NCI-H345 treated with DMSO at 0.1 percent for 48 hours (cell line): ENCODE measurements at regions not wholly inside any gene's neighbourhood (a gene's known extent, or its start where the extent isn't known, plus 50 kb on each side); places are given as distances from the start of the nearest gene placed in this dataset.
"Not testable (repeated sequence)": the region's sequence is repeated elsewhere in the genome, so short reads cannot be mapped to it uniquely, and the experiment has no call there.

Experiments used
- DNase-seq: peaks from one replicate; lab custom pipeline; 2025; ENCODE audit not compliant: unreplicated experiment; lab: John Stamatoyannopoulos, UW

DNA sequence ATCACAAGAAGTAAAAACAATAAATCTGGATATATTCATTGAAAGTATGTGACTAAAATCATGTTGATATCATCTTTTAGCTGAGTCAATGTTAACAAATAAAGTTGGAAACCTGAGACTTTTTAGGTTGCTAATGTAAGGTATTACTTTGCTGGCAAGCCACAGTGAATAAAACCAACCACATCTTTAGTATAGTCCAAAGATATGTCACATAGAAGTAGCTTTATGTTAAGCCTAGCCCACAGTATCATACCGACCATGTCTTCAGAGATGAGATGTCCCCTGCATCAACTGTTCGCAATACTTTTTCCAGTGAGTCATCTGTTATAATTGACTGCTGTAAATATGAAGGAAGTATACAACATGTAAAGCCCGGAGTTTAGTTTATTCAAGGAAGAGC lies 107.6 kb upstream of the MCHR2 start:
- no peak for DNase-seq

DNA sequence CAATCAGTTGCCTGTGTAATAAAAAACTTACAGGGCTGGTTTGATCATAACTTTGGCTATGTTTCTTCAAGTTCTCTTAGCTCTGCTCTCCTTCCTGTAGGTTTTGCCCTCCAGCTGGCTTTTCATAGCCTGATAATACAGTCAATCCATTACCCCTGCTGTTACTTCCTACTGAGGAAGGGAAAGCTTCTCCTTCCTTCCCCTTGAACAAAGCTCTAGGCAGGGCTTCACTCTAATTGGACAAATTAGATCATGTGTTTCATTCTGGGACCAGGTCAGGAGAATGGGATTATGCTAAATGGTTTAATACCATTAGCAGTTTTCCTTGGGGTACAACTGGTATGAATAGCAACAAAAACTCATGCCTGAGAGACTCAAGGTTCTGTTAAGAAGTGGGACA lies 106.8 kb upstream of the MCHR2 start:
- DNase-seq = no peak

DNA sequence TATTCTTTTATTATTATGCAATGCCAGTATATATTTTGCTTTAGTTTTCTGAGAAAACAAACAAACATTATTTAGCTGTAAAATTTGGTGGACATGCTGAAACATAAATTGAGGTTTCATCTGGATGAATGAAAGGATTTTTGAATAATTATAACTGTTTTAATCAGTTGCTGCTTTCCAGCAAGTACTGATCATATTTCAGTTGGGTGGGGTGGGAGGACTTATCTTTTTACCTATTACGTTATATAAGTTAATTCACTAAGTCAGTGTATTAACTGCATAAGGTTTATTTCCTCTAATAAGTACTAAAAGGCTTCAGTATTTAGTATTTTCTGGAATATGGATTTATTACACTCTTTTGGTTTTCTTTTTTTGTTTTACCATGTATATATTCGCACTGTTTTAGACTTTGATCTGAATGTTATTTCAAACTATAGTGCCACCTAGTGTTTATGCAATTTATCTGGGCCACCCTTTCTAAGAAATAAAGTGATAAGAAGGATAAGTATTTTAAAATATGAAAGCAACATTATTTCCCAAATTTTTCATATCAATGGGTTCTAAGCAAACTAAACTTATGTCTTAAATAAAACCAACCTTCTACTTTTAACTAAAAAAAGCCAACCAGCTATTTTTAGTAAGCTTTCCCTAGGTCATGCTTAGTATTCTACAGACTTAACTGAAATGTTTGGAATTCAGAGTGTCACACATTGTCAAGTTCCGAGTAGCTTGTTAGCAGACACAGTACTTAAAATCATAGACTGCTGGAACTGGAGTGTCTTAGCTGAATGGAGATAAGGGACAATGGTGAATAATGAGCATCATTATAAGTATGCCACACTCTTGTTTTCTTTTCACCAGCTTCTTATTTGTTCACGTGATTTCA lies 105.4 kb upstream of the MCHR2 start:
- peak; percentile 15 for DNase-seq

DNA sequence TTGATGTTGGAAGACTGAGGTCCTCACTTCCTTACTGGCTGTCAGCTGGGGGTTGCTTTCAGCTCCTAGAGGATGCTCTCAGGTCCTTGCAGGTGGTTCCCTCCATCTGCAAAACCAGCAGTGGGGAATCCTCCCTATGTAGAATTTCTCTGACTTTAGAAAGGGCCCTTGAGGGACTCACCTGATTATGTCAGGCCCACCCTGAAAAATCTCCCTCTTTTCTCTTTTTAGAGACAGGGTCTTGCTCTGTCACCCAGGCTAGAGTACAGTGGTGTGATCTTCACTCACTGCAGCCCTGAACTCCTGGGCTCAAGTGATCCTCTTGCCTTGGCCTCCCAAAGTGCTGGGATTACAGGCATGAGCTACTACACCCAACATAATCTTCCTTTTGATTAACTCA lies 102.9 kb upstream of the MCHR2 start:
- no peak for DNase-seq

DNA sequence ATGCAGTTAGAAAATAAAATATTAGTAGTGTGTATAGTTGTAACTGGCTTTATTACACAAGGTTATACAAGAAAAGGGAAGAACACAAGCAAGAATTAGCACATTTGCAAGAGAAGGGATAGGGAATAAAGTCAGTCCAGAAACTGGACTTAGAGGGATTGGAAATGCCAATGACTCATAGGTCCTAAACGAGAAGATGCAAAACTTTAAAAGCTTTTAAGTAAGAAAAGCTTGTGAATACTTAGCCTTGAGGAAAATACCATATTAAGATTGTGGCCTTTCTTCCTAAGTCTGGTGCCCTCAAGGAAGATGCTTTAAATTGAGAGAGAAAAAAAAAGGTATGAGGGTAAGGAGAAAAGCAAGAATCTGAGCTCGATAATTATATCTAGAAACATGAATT lies 102.3 kb upstream of the MCHR2 start:
- no peak for DNase-seq

DNA sequence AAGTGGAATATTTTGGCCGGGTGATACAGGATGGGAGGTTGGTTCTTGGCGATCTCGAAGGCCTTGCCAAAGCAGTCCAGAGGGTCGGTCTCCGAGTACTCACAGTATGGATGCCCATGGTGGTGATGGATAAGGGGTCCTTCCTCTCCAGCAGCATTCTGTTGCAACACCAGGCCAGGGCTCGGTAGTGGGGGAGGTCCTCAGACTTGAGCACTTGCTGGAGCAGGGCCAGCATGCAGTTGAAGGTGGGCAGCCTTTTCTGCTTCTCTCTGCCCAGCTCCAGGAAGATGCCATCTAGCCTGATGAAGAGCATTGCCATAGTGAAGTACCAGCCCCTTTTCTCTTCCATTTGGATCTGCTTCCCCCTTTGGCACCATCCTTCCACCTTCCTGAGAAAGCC lies 99.4 kb upstream of the MCHR2 start:
- no peak for DNase-seq

DNA sequence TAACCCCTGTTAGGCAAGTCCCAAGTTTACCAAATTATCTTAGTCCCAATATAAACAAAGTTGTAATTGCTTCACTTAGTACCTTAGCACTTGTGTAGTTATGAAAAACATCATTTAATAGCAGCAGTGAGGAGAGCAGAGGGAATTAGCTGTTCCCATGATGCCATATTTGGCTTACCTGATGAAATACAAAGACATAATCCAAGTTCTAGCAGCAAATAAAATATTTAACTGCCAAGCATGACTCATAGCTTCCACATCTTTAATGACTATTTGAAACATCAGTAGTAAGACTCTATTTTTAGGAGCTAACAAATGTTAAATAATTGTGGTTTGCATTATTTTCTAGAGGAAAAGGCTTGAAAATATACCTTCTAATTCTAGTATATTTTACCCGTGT lies 94.0 kb upstream of the MCHR2 start:
- DNase-seq = no peak

DNA sequence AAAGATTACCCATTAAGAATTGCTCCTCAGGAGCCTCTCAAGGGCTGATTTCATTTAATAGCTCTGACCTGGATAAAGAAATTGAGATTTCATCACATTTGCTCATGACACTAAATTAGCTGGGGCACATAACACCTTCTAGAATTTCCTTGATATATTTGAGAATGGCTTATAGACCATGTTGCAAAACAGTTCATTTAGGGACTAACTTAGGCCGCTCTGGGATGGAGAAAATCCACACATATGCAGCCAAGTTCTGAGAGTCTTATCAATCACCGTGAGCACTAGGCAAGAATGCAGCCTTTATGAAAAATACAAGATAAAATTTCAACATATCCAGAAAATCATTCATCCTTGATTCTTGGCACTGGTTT lies 91.0 kb upstream of the MCHR2 start:
- no peak for DNase-seq

DNA sequence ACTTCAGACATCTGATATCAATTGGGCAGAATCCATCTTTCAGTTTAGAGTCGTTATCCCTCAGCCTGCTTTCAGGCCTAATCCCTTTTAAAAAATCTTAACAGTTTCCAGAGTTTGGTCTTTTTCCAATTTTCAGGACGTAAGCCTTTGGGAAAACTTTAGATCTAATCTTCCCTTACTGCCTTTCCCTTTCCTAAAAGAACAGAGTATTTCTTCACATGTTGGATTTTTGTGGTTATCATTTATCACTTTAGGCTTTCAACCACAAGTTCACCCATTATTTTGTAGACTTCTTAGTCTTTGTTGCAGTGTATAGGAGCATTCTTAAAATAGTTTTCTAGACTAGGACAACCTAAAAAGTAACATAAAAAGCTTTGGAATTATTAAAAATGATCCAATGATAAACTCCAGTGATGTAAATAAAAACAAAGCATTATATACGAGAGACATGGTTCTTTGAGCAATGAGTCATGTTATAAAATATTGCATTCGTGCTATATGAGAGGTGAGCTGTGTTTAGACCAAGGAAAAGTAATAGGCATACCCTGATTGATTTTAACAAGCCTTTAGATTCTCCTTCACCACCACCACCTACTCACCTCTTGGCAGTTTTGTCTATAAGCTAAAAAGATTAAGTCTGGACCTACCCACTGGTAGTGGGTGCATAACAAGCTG lies 90.4 kb upstream of the MCHR2 start:
- no peak for DNase-seq

DNA sequence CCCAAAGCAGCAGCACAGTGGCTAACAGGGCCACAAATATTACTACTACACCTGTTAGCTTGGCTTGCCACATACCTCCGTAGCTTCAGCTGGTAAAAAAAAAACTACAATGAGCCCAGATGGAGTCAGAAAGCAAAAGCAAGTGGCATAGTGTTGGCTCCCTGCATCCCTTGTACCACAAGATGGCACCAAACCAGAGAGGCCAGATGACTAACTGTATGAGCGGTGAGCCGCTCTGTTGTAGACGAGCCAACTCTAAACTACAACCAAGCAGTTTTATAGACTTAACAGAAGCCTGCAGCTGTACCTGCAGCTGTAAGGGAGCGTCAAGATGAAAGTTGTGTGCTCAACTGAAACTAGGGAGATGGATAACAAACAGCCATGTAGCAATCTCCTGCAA lies 84.5 kb upstream of the MCHR2 start:
- DNase-seq = no peak

DNA sequence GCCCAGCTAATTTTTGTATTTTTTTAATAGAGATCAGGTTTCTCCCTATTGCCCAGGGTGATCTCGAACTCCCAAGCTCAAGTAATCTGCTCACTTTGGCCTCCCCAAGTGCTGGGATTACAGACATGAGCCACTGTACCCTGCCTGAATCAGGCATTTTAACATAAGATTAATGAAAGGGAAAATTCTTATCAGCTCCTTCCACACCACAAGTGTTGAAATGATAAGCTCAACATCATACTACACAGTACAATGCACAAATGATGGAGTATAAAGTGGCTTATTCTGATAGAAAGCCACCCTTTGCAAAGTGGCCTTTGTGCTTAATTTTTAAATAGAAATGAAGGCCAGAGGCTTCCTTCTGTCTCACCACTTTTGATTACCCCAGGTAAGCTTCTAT lies 71.3 kb upstream of the MCHR2 start:
- DNase-seq = no peak

DNA sequence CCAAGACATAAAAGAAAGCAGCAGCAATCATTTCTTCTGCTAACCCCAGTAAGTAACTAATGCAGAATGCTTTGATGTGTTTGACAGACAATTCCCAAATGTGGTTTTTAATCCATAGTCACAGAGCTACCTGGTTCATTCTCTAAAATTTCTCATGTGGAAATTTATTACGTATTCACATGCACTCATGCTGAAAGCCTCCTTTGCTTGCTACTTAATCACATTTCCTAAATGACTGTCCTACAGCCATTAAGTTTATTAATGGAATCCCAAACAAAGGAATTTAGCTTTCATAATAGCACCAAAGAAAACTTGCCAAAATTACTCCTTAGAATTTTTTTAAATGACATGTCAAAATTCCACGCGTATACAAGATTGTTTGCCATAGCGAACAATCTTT lies 68.6 kb upstream of the MCHR2 start:
- no peak for DNase-seq

DNA sequence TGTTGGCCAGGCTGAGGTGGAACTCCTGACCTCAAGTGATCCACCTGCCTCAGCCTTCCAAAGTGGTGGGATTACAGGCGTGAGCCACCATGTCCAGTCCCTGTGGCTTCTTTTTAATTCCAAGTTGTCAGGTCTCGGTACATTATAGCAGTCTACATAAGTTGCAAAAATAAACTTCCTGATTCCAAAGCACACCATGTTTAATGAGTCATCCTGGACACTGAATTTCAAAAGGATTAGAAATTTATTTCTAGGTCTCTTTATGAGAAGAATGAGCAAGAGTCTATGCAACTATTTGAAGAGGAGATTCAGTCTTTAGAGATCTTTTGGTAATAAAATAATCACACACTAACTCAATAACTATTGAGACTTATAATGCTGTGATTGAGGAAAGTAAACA lies 63.9 kb upstream of the MCHR2 start:
- no peak for DNase-seq

DNA sequence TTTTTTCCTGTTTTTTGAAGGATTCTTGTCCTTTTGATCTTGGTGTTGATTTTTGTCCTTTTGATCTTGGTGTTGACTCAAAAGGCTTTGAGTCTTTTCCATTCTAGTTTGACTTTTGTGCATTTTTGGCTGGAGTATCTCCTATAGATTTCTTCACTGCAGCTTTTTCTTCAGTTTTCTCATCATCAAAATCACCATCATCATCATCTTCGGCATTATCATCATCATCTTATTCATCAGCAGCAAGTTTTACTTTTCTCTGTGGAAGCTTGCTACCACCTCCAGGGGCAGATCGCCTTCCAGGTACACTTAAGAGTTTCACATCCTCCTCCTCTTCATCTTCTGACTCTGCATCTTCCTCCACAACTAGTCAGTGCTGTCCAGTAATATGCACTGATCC lies 56.5 kb upstream of the MCHR2 start:
- no peak for DNase-seq

DNA sequence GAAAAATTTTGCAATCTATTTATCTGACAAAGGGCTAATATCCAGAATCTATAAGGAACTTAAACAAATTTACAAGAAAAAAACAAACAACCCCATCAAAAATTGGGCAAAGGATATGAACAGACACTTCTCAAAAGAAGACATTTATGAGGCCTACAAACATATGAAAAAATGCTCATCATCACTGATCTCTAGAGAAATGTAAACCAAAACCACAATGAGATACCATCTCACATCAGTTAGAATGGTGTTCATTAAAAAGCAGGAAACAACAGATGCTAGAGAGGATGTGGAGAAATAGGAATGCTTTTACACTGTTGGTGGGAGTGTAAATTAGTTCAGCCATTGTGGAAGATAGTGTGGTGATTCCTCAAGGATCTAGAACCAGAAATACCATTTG lies 49.9 kb upstream of the MCHR2 start:
- DNase-seq = not testable (repeated sequence)
